CD8-positive, alpha-beta memory T cell (primary cell): ENCODE measurements at regions not wholly inside any gene's neighbourhood (a gene's known extent, or its start where the extent isn't known, plus 50 kb on each side); places are given as distances from the start of the nearest gene placed in this dataset.

Source experiments
- CTCF ChIA-PET: fragments of 350-600 bp; sonication (Branson Sonifier 250); formaldehyde crosslinking; loops from one replicate; lab custom pipeline; 2021; ENCODE audit warnings: antibody characterized with exemption; lab: Charles Lee
- POLR2A ChIA-PET: fragments of 350-600 bp; sonication (Branson Sonifier 250); formaldehyde crosslinking; loops from one replicate; lab custom pipeline; 2021; ENCODE audit warnings: antibody characterized with exemption; lab: Charles Lee
- DNase-seq, 5 donors: peaks; one replicate each; pipeline versions ENCODE4 v3.0.0 to v3.0.0-alpha.2; 2020 to 2022; ENCODE audit warnings: mixed read lengths in 1 of 5
- H3K27ac ChIP-seq: one replicate; pipeline ENCODE4 v1.7.0; 2013; ENCODE audit warnings: low read depth, mild to moderate bottlenecking, low read length, moderate library complexity
- H3K27me3 ChIP-seq: 2 replicates; pipeline ENCODE4 v1.7.0; 2013; ENCODE audit warnings: low read length, mild to moderate bottlenecking; ENCODE audit not compliant: insufficient read depth, poor library complexity, severe bottlenecking
- H3K36me3 ChIP-seq: 2 replicates; pipeline ENCODE4 v1.7.0; 2013; ENCODE audit warnings: mild to moderate bottlenecking, low read length, moderate library complexity; ENCODE audit not compliant: insufficient read depth
- H3K4me1 ChIP-seq: 2 replicates; pipeline ENCODE4 v1.7.0; 2013; ENCODE audit warnings: mild to moderate bottlenecking, low read length, moderate library complexity; ENCODE audit not compliant: insufficient read depth
- H3K4me3 ChIP-seq: 2 replicates; pipeline ENCODE4 v1.7.0; 2013; ENCODE audit warnings: mild to moderate bottlenecking, low read length
- H3K9me3 ChIP-seq: 2 replicates; pipeline ENCODE4 v1.7.0; 2013; ENCODE audit warnings: mild to moderate bottlenecking, low read length
- H3K27ac Mint-ChIP-seq, 8 donors: one replicate each; pipeline ENCODE4 v1.8.0; 2020 to 2021; ENCODE audit warnings: mixed read lengths in 8 of 8, mild to moderate bottlenecking in 6 of 8, inconsistent platforms in 3 of 8, moderate library complexity in 3 of 8
- H3K27me3 Mint-ChIP-seq, 2 donors: one replicate each; pipeline ENCODE4 v1.8.0; 2020 to 2021; ENCODE audit warnings: mixed read lengths in 2 of 2, mild to moderate bottlenecking in 1 of 2, moderate library complexity in 1 of 2
- H3K36me3 Mint-ChIP-seq, 3 donors: one replicate each; pipeline ENCODE4 v1.8.0; 2020 to 2021; ENCODE audit warnings: mixed read lengths in 3 of 3, inconsistent platforms in 1 of 3, mild to moderate bottlenecking in 1 of 3
- H3K4me1 Mint-ChIP-seq, 3 donors: one replicate each; pipeline ENCODE4 v1.8.0; 2020 to 2021; ENCODE audit warnings: mixed read lengths in 3 of 3, inconsistent platforms in 1 of 3, mild to moderate bottlenecking in 1 of 3
- H3K4me3 Mint-ChIP-seq, 7 donors: one replicate each; pipeline ENCODE4 v1.8.0; 2020 to 2021; ENCODE audit warnings: mixed read lengths in 7 of 7, mild to moderate bottlenecking in 6 of 7, moderate library complexity in 4 of 7, inconsistent platforms in 2 of 7
- H3K9me3 Mint-ChIP-seq, 5 donors: one replicate each; pipeline ENCODE4 v1.8.0; 2020 to 2022; ENCODE audit warnings: mixed read lengths in 5 of 5, mild to moderate bottlenecking in 3 of 5, moderate library complexity in 2 of 5, inconsistent platforms in 1 of 5

DNA sequence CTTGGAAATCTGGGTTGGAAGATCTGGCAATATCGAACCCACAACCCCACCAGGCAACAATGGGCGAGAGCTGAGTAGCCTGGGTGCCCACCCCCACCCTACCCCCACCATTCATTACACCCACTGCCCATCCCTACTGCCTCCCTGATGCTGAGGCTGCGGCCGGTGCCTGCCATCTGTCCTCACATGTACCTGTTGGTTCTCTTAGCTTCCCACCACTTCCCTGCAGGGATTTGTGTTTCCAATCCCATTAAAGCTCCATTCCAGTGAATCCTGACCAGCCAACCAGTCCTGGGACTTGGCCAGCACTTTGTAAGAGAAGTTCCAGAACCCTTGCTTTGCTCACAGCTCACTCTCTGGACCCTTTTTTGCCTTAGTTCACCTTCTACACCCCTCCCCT, 163.0 kb upstream of the SH3BP4 start:
- ChIA-PET POLR2A (no interaction called here), CTCF (no interaction called here)
- DNase-seq: no peak
- no peaks in the 10 kb centered on the region for H3K4me1 ChIP-seq
- H3K36me3 ChIP-seq: no peaks in the 10 kb centered on the region
- peaks cover 13 to 24% of the 10 kb centered on the region in 2 donors for H3K27me3 Mint-ChIP-seq
- no peak overlapping the region for H3K27ac ChIP-seq
- peaks cover 5 to 7% (median 6%) of the 10 kb centered on the region in 5 donors for H3K9me3 Mint-ChIP-seq
- H3K36me3 Mint-ChIP-seq: peaks cover 0 to 2% (median 0%) of the 10 kb centered on the region in 3 donors
- H3K27ac Mint-ChIP-seq: no peak overlapping the region
- no peaks in the 10 kb centered on the region for H3K4me1 Mint-ChIP-seq
- H3K27me3 ChIP-seq: no peaks in the 10 kb centered on the region
- no peak overlapping the region for H3K4me3 Mint-ChIP-seq
- no peak overlapping the region for H3K4me3 ChIP-seq
- no peaks in the 10 kb centered on the region for H3K9me3 ChIP-seq

DNA sequence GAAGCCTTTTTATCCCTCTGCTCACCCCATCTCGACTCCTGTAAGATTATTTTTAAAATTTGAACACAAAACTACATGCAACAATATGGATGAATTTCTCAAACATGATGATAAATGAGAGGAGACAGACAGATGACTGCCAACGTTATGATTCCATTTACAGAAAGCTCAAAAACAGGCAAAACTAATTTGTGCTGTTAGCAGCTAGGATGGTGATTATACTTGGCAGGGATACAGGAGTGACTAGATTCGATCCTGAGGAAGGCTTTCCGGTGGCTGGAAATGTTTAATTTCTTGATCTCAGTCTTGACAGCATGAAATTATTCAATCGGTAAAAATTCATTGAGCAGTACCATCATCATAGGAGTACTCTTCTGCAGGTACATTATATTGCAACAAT, 163.4 kb upstream of the SH3BP4 start:
- Histone ChIP-seq H3K27me3 (no peaks in the 10 kb centered on the region), H3K9me3 (no peaks in the 10 kb centered on the region), H3K36me3 (no peaks in the 10 kb centered on the region), H3K4me3 (no peak overlapping the region), H3K4me1 (no peaks in the 10 kb centered on the region), H3K27ac (no peak overlapping the region)
- POLR2A ChIA-PET: no interaction called here
- Mint-ChIP-seq H3K36me3 (peaks cover 0 to 5% (median 0%) of the 10 kb centered on the region in 3 donors), H3K4me1 (no peaks in the 10 kb centered on the region), H3K27me3 (peaks cover 13 to 24% of the 10 kb centered on the region in 2 donors), H3K9me3 (peaks cover 9 to 12% (median 10%) of the 10 kb centered on the region in 5 donors), H3K4me3 (no peak overlapping the region), H3K27ac (no peak overlapping the region)
- CTCF ChIA-PET: no interaction called here
- no peak for DNase-seq

DNA sequence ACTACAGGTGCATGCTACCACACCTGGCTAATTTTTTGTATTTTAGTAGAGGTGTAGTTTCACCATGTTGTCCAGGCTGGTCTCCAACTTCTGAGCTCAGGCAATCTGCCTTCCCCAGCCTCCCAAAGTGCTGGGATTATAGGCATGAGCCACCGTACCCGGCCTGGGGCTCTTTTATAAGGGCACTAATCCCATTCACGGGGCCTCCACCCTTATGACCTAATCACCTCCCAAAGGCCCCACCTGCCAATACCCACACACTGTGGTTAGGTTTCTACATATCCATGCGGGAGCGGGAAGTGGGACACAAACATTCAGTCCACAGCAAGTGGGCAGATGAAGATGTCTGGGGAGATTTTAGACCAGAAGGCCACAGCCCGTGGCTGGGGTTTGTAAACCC, 164.7 kb upstream of the SH3BP4 start:
- CTCF ChIA-PET: no interaction called here
- no peaks in the 10 kb centered on the region for H3K27me3 ChIP-seq
- no peaks in the 10 kb centered on the region for H3K36me3 ChIP-seq
- POLR2A ChIA-PET: no interaction called here
- peaks cover 13 to 24% of the 10 kb centered on the region in 2 donors for H3K27me3 Mint-ChIP-seq
- H3K4me3 ChIP-seq: no peak overlapping the region
- H3K4me1 Mint-ChIP-seq: no peaks in the 10 kb centered on the region
- H3K36me3 Mint-ChIP-seq: peaks cover 0 to 5% (median 0%) of the 10 kb centered on the region in 3 donors
- H3K4me3 Mint-ChIP-seq: no peak overlapping the region
- no peaks in the 10 kb centered on the region for H3K4me1 ChIP-seq
- no peaks in the 10 kb centered on the region for H3K9me3 ChIP-seq
- H3K27ac Mint-ChIP-seq: no peak overlapping the region
- no peak overlapping the region for H3K27ac ChIP-seq
- peaks cover 17 to 22% (median 22%) of the 10 kb centered on the region in 5 donors for H3K9me3 Mint-ChIP-seq
- DNase-seq: no peak

DNA sequence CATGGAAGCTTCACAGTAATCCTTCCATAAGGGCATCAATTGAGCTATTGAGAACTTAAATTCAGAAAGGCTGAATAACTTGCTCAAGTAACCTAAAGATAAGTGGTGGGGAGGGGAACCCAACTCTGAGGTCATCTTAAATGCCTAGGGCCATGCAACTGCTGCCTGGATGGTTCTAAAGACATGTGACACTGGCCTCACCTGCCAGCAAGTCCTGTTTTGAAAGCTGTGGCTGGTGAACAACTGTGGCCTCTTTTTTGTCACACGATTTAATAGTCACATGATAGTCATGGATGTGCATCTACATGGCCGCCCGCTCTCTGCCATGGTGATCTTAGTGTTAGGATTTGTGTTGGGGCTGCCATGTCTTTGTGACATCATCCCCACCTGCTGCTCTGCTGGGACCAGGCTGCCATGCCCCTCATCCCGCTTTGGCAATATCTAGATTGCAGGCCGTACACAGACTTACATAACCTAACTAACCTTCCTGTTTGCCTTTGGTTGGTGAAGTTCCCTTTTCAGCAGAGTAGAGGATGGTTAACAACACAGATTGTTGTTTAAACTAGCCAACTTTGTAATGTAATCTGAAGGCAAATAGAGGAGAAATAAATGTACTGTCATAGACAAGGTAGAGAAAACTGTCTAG, 177.9 kb upstream of the SH3BP4 start:
- H3K27ac Mint-ChIP-seq: no peak overlapping the region
- H3K4me3 Mint-ChIP-seq: no peak overlapping the region
- ChIA-PET POLR2A (no interaction called here), CTCF (no interaction called here)
- Histone ChIP-seq H3K27me3 (no peaks in the 10 kb centered on the region), H3K9me3 (no peaks in the 10 kb centered on the region), H3K36me3 (no peaks in the 10 kb centered on the region), H3K4me3 (no peak overlapping the region), H3K4me1 (no peaks in the 10 kb centered on the region), H3K27ac (no peak overlapping the region)
- H3K9me3 Mint-ChIP-seq: no peaks in the 10 kb centered on the region
- H3K36me3 Mint-ChIP-seq: no peaks in the 10 kb centered on the region
- peaks cover 21 to 50% of the 10 kb centered on the region in 2 donors for H3K27me3 Mint-ChIP-seq
- DNase-seq: no peak
- no peaks in the 10 kb centered on the region for H3K4me1 Mint-ChIP-seq

DNA sequence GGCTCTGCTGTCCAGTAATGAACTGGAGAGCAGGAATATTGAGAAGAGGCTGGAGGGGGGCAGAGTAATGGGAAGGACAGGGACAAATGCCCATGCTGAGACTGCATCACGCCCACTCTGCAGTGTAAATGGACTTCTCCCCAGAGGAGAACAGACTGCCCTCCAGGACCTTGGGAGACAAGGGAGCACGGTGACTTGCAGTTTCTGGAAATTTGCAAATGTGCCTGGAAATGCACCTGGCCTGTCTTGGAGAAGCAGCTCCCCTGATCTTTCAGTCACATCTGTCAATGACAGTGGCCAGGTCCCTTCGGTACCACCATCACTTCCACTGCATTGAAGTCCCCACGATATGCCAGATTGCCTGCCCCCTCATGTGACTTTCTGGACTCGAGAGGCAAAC, 178.7 kb upstream of the SH3BP4 start:
- no peak overlapping the region for H3K4me3 Mint-ChIP-seq
- Histone ChIP-seq H3K9me3 (no peaks in the 10 kb centered on the region), H3K36me3 (no peaks in the 10 kb centered on the region), H3K4me3 (no peak overlapping the region), H3K27me3 (no peaks in the 10 kb centered on the region), H3K27ac (no peak overlapping the region), H3K4me1 (no peaks in the 10 kb centered on the region)
- ChIA-PET CTCF (no interaction called here), POLR2A (no interaction called here)
- peaks cover 23 to 54% of the 10 kb centered on the region in 2 donors for H3K27me3 Mint-ChIP-seq
- H3K4me1 Mint-ChIP-seq: no peaks in the 10 kb centered on the region
- peaks cover 0 to 2% (median 0%) of the 10 kb centered on the region in 5 donors for H3K9me3 Mint-ChIP-seq
- no peak for DNase-seq
- no peak overlapping the region for H3K27ac Mint-ChIP-seq
- H3K36me3 Mint-ChIP-seq: no peaks in the 10 kb centered on the region

DNA sequence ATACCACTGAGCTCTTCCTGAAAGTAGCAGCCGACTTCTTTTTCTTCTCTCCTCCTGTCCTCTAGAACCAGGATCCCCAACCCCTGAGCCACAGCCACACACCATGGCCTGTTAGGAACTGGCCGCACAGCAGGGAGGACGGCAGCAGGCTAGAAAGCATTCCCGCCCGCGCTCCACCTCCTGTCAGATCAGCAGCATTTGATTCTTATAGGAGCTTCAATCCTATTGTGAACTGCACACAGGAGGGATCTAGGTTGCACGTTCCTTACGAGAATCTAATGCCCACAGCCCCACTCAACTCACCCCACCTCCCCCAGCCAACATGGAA, 179.1 kb upstream of the SH3BP4 start:
- H3K27ac ChIP-seq: no peak overlapping the region
- H3K4me3 ChIP-seq: no peak overlapping the region
- Mint-ChIP-seq H3K27me3 (peaks cover 26 to 58% of the 10 kb centered on the region in 2 donors), H3K9me3 (peaks cover 0 to 2% (median 0%) of the 10 kb centered on the region in 5 donors), H3K4me1 (no peaks in the 10 kb centered on the region), H3K27ac (no peak overlapping the region), H3K4me3 (no peak overlapping the region), H3K36me3 (no peaks in the 10 kb centered on the region)
- no peaks in the 10 kb centered on the region for H3K9me3 ChIP-seq
- ChIA-PET CTCF (no interaction called here), POLR2A (no interaction called here)
- H3K36me3 ChIP-seq: no peaks in the 10 kb centered on the region
- no peaks in the 10 kb centered on the region for H3K4me1 ChIP-seq
- DNase-seq: no peak
- no peaks in the 10 kb centered on the region for H3K27me3 ChIP-seq

DNA sequence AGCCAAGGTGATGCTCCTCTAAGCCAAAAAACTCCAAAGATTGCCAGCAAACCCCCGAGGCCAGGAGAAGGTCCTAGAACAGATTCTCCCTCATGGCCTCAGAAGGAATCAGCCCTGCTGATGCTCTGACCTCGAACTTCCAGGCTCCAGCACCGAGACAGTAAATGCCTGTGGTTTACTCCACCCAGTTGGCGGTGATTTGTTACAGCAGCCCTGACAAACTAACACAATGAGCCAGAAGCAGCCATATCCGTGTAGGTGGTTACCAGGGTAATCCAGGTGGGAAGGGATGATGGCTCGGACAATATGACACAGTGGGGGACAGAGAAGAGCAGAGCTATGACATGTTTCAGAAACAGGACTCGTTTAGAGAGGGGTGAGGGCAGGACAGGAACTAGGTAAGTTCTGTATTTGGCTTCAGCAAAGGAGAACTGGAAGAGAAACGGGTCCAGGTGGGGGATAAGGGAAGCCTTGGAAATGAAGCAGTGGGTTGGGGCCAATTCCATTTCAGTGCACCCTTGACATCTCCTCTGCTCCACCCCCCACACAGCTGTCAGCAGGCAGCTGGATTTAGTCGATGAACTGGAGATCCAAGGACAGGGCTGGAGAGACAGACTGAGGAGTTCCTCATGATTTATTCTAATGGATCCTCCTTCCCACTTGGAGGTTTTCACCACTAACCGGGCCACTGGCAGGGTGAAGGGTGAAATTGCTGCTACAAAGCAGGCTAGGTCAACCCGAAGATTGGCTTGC, 179.7 kb upstream of the SH3BP4 start:
- no peaks in the 10 kb centered on the region for H3K27me3 ChIP-seq
- CTCF ChIA-PET: no interaction called here
- H3K36me3 ChIP-seq: no peaks in the 10 kb centered on the region
- Mint-ChIP-seq H3K4me3 (no peak overlapping the region), H3K36me3 (no peaks in the 10 kb centered on the region), H3K27me3 (peaks cover 30 to 60% of the 10 kb centered on the region in 2 donors), H3K9me3 (peaks cover 0 to 2% (median 0%) of the 10 kb centered on the region in 5 donors), H3K27ac (no peak overlapping the region), H3K4me1 (no peaks in the 10 kb centered on the region)
- no peak for DNase-seq
- H3K4me1 ChIP-seq: no peaks in the 10 kb centered on the region
- H3K4me3 ChIP-seq: no peak overlapping the region
- no peak overlapping the region for H3K27ac ChIP-seq
- H3K9me3 ChIP-seq: no peaks in the 10 kb centered on the region
- POLR2A ChIA-PET: no interaction called here

DNA sequence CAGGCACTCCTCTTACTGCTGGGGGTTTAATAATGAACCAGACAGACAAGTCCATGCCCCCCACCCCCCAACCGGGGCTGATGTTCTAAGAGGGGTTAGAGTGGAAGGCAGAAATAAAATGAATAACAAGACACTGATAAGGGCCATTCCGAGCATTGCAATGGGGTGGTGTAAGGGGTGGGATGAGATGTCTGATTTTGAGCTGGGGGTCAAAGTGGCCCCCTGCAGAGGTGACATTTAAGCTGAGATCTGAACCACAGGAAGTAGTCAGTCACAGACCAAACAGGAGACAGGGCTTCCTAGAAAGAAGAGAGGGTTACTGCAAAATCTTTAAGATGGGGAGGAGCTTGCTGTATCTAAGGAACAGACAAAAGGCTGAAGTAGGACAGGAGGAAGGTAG, 180.6 kb upstream of the SH3BP4 start:
- Mint-ChIP-seq H3K27ac (peak overlapping the region in 1 of 8 donors; percentile 21), H3K9me3 (peaks cover 0 to 2% (median 0%) of the 10 kb centered on the region in 5 donors), H3K4me1 (no peaks in the 10 kb centered on the region), H3K27me3 (peaks cover 30 to 63% of the 10 kb centered on the region in 2 donors), H3K36me3 (no peaks in the 10 kb centered on the region), H3K4me3 (no peak overlapping the region)
- Histone ChIP-seq H3K36me3 (no peaks in the 10 kb centered on the region), H3K4me3 (no peak overlapping the region), H3K4me1 (no peaks in the 10 kb centered on the region), H3K27me3 (no peaks in the 10 kb centered on the region), H3K27ac (no peak overlapping the region), H3K9me3 (no peaks in the 10 kb centered on the region)
- no peak for DNase-seq
- ChIA-PET CTCF (no interaction called here), POLR2A (no interaction called here)
